Skin of body (tissue), 1 donor: ENCODE measurements at regions not wholly inside any gene's neighbourhood (a gene's known extent, or its start where the extent isn't known, plus 50 kb on each side); places are given as distances from the start of the nearest gene placed in this dataset.
"Not testable (repeated sequence)": the region's sequence is repeated elsewhere in the genome, so short reads cannot be mapped to it uniquely, and the experiment has no call there.

Experiments
- DNase-seq: peaks from one replicate; lab custom pipeline; 2025; lab: John Stamatoyannopoulos, UW

DNA sequence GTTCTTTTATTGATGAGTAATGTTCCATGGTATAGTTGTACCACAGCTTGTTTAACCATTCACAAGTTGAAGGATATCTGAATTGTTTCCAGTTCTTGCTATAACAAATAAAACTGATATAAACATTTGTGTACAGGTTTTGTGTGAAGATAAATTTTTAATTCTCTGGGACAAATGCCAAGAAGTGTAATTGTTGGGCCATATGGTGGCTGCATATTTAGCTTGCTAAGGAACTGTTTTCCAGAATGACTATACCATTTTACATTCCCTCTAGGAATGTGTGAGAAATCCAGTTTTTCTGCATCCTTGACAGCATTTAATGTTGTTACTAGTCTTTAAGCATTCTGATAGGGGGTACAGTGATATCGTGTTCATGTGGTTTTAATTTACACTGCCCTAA lies 368.5 kb downstream of the KIF2B start:
- no peak for DNase-seq

DNA sequence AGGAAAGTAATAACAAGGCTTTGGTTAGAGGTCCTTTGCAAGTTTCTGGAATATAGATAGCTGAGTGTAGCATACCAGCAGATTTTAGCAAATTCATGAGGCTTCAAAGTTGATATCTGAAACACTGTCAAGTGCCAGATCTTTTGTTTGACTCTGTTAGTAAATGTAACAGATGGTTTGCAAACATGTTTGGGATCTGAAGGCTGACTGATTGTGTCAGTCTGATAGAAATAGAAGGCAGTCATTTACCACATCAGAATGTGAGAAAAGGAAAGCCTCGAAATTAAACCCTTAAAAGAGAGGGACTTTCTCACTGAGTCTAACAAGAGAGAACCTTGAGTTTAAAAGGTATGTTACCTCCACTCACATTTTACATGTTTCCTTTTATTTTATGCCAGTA lies 371.5 kb downstream of the KIF2B start:
- peak; percentile 33 for DNase-seq

DNA sequence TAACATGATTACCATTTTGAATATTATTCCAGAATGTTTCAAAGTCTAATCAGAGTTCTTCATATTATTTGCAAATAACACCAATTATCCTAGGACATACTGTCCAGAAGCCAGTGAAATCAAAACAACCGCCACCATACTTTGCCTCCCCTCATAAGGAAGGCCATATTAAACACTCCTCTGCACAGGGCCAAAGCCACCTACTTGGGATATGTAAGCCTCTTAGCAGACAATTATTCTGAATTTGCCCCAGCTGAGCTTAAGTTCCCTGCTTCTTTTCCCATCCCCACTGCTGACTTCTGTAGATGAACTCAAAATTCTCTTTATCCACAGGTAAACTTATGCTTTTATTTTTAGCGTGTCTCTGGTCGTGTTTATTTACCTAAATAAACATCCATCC lies 374.0 kb downstream of the KIF2B start:
- no peak for DNase-seq

DNA sequence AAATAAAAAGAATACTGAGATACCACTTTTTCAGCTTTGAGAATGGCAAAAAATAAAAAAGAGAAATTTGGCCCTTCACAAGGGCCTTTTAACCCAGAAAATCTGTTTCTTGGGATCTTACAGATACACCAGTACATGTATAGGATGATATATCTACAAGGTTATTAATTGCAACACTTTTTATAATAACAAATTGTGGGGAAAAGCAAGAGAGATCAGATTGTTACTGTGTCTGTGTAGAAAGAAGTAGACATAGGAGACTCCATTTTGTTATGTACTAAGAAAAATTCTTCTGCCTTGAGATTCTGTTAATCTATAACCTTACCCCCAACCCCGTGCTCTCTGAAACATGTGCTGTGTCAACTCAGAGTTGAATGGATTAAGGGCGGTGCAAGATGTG lies 378.7 kb downstream of the KIF2B start:
- DNase-seq: not testable (repeated sequence)

DNA sequence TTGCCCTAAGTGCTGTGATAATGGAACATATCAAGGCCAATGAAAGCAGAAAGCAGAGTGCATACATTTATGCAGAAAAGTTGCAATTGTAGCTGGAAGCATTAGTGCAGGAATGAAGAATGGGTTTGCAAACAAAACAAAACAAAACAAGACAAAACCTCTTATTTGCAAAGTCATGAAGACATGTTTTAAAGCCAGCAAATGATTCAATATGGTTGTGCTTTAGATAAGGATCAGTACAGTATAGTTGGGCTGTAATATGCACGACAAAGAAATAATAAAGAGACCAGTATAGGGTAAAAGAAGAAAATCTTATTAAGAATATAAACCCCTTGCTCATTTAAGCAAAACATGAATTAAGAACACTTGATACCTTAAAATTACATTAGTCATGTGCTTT lies 398.1 kb downstream of the KIF2B start:
- DNase-seq: no peak

DNA sequence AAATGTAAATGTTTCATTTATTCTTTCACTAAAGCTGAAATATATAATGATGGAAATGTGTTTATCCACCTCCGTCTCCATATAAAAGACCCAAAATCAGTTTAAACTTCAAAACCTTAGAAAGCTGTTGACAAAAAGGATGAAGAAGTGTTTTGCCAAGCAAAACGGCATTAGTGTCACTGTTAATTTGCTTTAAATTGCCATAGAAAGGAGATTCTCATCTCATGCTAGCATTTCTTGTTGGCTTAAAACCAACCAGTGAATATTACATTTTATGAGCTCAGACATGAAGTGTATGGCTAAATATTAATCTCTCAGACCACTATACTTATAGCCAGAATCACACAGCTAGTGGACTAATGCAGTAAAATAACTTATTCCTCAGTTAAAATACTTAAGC lies 398.8 kb downstream of the KIF2B start:
- no peak for DNase-seq

DNA sequence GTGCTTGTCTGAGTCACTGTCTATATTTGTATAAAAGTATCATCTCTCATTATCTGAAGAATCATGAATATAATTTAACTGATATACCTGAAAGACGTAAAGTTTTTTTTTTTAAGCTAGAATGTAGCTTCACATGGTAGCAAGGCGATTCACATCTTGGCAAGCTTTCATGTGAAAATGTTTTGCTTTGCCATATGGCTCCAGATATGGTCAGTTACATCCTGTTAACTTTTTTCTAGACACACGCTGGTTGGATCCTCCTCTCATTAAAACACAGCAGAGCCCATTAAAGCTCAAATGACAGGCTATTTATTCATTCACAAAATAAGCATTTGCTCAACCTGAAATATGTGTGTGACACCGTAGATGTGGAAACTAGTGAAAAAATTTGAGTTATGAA lies 412.8 kb downstream of the KIF2B start:
- no peak for DNase-seq

DNA sequence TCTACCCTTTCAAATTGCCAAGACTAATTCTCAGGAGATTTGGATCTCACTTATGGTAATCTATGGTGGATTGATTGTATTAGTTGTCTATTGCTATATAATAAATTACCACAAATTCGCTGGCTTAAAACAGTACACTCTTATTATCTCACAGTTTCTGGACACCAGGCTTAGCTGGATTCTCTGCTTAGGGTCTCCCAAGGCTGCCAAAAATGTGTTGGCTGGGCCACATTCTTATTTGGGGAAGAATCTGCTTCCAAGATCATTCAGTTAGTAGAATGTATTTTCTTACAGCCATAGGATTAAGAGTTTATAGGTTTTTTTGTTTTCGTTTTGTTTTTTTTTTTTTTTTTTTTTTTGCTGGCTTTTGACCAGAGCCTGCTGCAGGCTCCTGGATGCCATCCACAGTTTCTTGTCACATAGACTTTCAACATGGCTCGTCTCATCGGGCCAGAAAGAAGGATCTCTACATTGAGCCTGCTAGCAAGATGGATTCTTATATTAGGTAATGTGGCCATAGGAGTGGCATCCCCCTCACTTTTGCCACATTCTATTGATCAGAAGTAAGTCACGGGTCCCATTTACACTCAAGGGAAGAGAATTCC lies 415.3 kb downstream of the KIF2B start:
- DNase-seq: no peak

DNA sequence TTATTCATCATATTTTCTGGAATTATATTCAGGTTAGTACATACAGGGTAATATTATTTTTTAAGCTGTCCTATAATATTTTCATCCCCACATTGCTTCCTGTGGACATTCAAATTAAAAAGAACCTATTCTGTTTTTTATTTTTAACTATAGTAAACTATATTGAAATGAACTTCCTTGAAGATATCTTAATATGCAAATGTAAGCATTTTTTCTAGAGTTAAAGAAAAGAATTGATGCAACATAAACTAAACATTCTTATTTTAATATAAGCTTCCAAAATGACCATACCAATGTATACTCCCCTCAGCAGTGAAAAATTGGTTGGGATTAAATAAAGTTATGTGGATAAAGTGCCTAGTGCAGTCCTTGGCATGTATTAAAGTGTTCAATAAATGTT lies 416.6 kb downstream of the KIF2B start:
- no peak for DNase-seq

DNA sequence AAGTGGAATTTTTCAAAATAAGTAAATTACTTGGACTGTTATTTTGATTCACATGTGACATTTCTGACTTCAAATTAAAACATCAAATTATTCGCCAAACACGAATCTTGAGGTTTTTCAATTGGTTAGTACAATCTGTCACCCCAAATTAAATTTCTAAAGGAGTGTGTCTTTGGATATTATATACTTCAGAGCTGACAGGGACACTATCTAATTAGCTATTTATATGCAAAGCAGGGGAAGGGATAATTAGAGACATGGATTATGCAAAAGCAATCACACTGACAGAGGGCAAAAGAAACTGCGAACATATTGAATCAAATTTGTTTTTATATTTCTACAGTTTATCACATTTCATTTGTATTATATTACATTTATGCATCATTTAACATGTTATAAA lies 433.0 kb downstream of the KIF2B start:
- DNase-seq: no peak

DNA sequence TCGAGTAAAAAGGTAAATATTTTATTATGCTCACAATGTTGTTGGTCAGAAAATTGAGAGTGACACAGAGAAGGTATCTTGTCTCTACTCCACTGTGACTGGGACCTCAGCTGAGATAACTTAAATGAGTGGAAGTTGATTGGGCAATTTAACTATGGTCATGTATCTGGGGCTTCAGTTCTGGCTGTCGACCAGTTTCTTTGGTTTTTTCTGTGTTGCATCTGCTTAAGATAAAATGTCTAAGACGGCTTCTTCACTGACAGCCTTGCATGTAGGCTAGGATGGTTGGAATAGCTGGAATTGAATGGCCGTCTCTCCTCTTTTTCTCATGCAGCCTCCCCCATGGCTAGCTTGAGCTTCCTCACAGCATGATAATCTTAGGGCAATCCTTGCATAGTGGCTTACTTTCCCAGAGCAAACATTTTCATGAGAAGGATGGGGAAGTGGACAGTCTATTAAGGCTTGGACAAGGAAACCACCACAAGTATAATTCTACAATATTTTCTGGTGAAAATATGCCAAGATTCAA lies 433.7 kb downstream of the KIF2B start:
- no peak for DNase-seq

DNA sequence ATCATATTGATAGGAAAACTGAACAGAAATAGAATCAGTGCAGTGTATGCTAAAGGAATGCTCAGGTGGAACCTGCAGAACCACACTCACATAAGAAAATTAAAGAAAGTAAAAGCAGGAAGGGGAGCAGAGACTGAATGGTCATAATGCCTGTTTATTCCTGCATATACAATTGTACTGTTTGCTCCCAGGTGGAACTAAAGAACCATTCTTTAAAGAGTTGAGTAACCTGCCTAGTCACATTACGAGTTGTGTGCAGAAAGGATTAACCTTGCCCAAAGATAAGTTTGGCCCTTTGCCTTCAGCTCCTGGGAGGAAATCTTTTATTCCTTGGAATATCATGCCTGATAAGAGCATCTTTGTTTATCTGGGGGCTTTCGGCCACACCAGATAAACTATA lies 434.7 kb downstream of the KIF2B start:
- no peak for DNase-seq

DNA sequence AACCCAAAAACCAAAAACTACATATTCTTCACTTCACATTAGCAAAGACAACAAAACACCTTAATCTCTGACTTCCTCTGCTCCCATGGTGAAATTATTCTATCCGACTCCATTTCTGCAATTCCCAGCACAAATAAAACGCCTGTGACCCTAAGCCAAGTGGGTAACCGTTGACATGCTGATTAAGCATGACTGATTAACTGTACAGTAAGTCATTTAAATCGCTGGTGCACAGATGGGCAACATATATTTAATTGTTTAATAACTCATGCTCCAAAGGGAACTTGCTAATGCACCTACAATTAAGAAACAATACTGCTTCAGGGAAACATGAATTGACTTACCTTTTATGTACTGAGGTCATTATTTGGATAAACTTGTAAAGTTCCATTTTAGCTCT lies 436.7 kb downstream of the KIF2B start:
- DNase-seq: no peak

DNA sequence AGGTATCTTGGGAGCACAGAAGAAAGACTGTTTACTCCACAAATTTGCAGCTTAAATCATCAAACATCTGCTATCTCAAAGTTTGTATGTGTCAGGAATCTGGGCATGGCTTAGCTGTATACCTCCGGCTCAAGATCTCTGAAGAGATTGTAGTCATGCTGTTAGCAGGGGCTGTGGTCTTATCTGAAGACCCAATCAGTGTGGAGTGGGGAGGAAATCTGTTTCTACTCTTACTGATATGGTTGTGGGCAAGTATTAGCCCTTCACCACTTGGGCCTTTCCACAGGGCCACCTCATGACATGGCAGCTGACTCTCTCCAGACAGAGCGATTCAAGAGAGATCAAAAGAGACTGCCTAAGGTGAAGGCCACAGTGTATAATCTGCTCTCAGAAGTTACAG lies 438.7 kb downstream of the KIF2B start:
- no peak for DNase-seq

DNA sequence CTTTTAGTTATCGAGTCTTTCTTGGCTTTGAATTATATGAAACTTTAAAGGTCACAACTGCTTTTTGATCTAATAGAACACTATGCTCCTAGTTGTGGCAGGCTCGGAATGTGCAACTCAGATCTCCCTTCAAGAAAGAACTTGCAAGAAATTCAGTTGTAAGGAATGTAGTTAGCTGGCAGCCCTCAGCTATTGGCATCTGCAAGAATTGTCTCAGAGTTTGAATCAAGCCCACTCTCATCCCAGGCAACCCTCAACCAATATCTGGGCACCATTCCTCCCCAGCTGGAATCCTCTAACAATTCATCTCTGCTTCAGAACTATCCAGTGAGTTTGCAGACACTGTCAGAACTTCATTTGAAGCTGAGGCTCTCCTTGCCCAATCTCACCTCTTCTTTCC lies 447.2 kb downstream of the KIF2B start:
- no peak for DNase-seq

DNA sequence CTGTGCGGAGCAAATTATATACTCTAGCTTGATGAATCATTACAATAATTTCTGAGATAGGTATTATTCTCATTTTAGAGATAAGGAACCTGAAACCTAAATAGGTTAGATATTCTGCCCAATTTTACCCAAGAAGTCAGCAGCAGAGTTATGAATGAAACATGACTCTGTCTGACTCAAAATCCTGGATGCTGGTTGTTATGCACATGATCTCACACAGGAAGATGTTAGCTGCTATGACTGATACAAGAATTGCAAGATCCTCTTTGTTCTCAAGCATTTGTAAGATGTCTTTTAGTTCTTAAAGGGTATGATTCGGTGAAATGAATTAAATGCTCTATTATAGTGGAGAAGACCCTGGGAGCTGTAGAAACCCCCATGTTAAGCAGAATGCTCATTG lies 447.8 kb downstream of the KIF2B start:
- DNase-seq: no peak

DNA sequence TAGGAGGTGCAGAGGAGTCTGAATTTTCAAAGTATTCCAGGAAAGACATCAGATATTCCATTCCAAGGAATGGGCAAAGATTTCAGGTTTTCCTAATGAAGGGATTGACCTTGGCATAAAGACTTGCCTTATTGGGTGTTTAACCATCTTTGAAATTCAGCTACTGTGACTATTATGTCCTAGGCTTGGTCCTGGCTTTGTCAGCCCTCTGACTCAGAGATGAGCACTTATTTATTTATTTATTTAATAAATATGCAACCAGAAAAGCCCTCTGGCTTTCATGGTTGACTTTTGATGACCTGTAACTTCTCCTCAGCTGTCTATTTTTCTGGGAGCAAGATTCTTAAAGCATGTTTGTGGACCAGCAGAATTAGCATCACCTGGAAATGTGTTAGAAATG lies 455.1 kb downstream of the KIF2B start:
- DNase-seq: no peak

DNA sequence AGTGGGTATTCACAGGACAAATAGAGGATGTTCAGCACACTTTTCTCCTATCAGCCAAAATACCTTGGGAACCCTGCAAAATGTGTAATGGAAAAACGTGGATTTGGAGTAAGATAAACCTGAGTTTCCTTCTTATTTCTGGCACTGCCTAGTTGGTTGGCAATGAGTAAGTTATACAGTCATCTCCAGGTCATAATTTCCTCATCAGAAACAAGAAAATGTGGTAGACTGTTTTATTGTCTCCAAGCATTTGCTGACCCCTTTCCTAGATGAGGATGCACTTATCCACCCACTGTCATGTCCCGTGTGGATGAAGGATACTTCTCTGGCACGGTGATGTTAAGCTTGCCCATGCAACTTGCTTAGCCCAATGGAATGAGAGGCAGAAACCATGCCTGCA lies 458.0 kb downstream of the KIF2B start:
- DNase-seq: no peak

DNA sequence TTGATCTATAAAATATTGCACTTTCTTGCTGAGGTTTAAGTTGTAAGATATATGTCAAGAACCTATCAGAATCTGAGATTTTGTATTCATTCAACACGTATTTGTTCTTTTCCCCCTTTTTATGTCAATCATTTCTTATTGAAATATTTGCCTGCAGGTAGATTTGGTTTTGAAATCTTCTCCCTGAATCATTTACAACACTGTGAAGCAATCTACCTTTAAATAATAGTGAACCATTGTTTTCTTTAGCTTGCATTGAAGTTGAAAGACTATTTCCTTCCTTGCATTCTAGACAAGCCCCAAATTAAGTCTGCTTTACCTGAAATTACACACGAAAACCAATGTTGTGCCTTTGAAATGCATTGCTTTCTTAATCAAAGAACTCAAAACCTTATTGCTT lies 460.2 kb downstream of the KIF2B start:
- no peak for DNase-seq

DNA sequence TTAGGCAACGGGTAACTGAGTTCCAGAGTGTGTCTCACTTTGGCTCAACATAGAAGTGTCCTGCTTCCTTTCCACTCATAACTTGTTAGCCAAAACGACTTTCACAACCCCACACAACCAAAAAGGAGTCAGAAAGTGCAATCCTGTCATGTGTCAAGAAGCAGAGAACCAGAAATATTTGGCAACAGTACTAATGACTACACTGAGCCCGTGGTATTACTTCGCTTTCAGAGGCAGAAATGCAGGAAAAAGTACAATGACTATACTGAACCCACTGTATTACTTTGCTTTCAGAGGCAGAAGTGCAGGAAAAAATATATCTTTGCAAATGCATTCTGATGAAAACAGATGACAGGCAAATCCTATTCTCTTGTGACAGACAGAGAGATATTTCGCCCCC lies 484.6 kb downstream of the KIF2B start:
- DNase-seq: no peak

DNA sequence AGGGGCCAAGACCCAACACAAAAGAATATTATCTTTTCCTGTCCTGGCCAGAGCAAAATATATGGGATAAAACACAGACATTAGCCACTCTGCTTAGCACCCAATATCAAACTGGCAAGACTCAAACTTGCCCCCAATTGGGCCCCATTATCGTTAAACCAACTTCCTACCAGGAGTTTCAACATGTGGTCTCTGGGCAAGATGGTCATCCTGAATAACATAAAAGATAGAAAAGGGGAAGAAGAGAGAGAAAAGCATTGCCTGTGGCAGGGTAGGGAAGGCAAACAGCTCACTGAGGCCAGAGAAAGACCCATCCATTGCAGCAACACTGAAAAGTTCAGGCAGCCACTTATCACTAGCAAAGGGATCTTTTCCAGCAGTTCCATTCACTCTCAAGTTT lies 502.1 kb downstream of the KIF2B start:
- DNase-seq: no peak

DNA sequence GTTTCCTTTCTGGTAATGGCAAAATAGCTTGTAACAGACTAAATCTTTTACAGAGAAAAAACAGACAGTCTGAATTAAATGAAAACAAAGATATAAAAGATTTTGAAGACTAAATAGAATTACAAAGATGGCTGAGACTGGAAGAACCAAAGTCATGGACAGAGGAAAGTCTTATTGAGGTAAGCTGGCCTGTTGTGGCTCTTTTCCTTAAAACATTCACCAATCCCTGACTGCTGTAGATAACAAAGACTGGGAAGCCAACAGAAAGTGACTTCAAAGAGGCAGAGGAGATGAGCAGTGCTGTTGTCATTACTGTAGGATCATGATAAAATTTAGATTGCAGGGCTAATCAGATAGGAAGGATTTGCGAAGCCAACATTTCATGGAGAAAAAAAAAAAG lies 517.0 kb downstream of the KIF2B start:
- no peak for DNase-seq

DNA sequence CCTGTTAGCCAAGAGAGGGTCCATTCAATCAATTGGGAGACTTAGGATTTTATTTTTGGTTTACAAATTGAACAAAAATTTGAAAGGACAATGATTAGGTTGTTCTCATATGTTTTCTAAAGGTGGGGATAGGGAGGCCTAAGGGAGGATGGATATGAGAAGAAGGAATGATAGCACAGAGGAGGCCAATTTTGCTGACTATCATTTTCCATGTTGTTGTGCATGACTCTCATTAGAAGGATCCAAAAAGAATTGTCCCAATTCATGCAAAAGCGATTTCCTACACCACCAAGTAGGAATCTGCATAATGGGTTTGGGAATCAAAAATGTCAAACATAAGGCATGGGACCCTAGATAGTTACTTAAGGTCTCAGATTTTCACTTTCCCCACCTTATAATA lies 524.8 kb downstream of the KIF2B start:
- no peak for DNase-seq

DNA sequence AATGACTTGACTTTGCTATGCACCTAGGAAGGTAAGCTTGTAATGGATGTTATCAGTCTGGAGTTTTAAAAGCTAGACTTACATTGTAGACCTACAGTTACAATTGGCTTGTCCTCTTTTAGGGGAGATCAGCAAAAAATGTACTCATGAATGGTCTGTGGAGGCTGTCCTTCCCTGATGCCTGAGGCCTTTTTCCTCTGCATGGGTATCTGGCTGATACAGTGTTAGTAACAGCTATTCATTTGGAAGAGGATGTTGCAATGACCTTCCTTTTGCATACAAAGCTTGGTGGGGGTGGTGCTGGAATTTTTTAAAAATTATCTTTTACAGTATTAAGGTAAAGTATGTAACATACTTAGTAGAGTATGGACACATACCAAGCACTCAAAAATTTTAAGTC lies 525.5 kb downstream of the KIF2B start:
- DNase-seq: no peak
